Lung (tissue), 11 donors: ENCODE measurements at regions not wholly inside any gene's neighbourhood (a gene's known extent, or its start where the extent isn't known, plus 50 kb on each side); places are given as distances from the start of the nearest gene placed in this dataset.
A peak's percentile ranks its signal among the peaks of the same experiment; 100 is the strongest.

Experiments
- ATAC-seq: fragments of 200-7000 bp; cut with Tn5 transposase; one replicate; pipeline ENCODE4 v1.9.1; 2020; ENCODE audit warnings: moderate number of reproducible peaks; ENCODE audit not compliant: insufficient read depth, low FRiP score
- DNase-seq, 3 donors: peaks; one replicate each; pipeline ENCODE4 v3.0.0-alpha.2; 2013 to 2017
- H3K27ac ChIP-seq, 2 donors: one replicate each; pipeline ENCODE4 v1.5.1; 2013; ENCODE audit warnings: mild to moderate bottlenecking in 2 of 2, moderate library complexity in 2 of 2, control low read depth in 1 of 2, inconsistent platforms in 1 of 2, low read depth in 1 of 2, low read length in 1 of 2
- H3K27me3 ChIP-seq, 3 donors: one replicate each; pipeline ENCODE4 v1.5.1; 2013; ENCODE audit warnings: low read length in 2 of 3; ENCODE audit not compliant: control insufficient read depth in 3 of 3, insufficient read depth in 3 of 3
- H3K36me3 ChIP-seq, 4 donors: one replicate each; pipeline ENCODE4 v1.5.1; 2013; ENCODE audit warnings: low read length in 4 of 4, mild to moderate bottlenecking in 1 of 4, moderate library complexity in 1 of 4; ENCODE audit not compliant: control insufficient read depth in 4 of 4, insufficient read depth in 4 of 4
- H3K4me1 ChIP-seq, 5 donors: one replicate each; pipeline ENCODE4 v1.5.1; 2013; ENCODE audit warnings: low read length in 5 of 5, mild to moderate bottlenecking in 2 of 5, moderate library complexity in 1 of 5; ENCODE audit not compliant: control insufficient read depth in 5 of 5, insufficient read depth in 5 of 5
- H3K4me3 ChIP-seq: one replicate; pipeline ENCODE4 v1.5.1; 2013; ENCODE audit warnings: mild to moderate bottlenecking, control low read depth, moderate library complexity
- H3K9ac ChIP-seq, 2 donors: one replicate each; pipeline ENCODE4 v1.5.1; 2013; ENCODE audit warnings: low read length in 2 of 2, control low read depth in 1 of 2; ENCODE audit not compliant: insufficient read depth in 1 of 2
- H3K9me3 ChIP-seq, 4 donors: one replicate each; pipeline ENCODE4 v1.5.1; 2013; ENCODE audit warnings: low read length in 3 of 4, mild to moderate bottlenecking in 1 of 4, moderate library complexity in 1 of 4; ENCODE audit not compliant: control insufficient read depth in 4 of 4, insufficient read depth in 3 of 4
- CTCF ChIP-seq: IDR thresholded peaks from 2 replicates; pipeline ENCODE4 v1.5.1; 2012; ENCODE audit warnings: mild to moderate bottlenecking; ENCODE audit errors: control extremely low read depth, extremely low read depth
- WGBS, 2 donors: extraction: QIAGEN DNeasy Blood & Tissue Kit; methylation state at CpG; one replicate each; pipeline ENCODE4 v1.1.7; 2013; 5-methylcytosine and 5-hydroxymethylcytosine counted together
- donor health status: control.
- donor health status: control.
- donor health status: Bipolar disorder and iron deficiency.
- donor health status: healthy.
- donor health status: DM: yes; HTN: yes; CAD: no.

GRCh38 chr3:59380146-59380545 is 330.3 kb upstream of the CFAP20DC start:
- no peak overlapping the region for H3K4me3 ChIP-seq
- H3K36me3 ChIP-seq: no peaks in the 10 kb centered on the region
- no peak for ATAC-seq
- DNase-seq: no peak
- H3K27ac ChIP-seq: no peak overlapping the region
- H3K4me1 ChIP-seq: no peaks in the 10 kb centered on the region
- TF ChIP-seq CTCF: no peak
- no peaks in the 10 kb centered on the region for H3K9me3 ChIP-seq
- H3K27me3 ChIP-seq: no peaks in the 10 kb centered on the region
- no peak overlapping the region for H3K9ac ChIP-seq

GRCh38 chr3:59374818-59375211 is 325.0 kb upstream of the CFAP20DC start:
- TF ChIP-seq CTCF: no peak
- Histone ChIP-seq H3K9ac (no peak overlapping the region), H3K27ac (no peak overlapping the region), H3K4me1 (peaks cover 0 to 7% (median 0%) of the 10 kb centered on the region in 5 donors), H3K27me3 (no peaks in the 10 kb centered on the region), H3K4me3 (no peak overlapping the region), H3K36me3 (no peaks in the 10 kb centered on the region), H3K9me3 (peaks cover 0 to 2% (median 0%) of the 10 kb centered on the region in 4 donors)
- ATAC-seq (no peak), DNase-seq (peak in 1 of 3 donors; percentile 11)
- 73 to 78% methylated on average over 3 of the region's 3 CpGs for WGBS, 2 donors

- no peak for TF ChIP-seq CTCF
- no peak for DNase-seq
- peaks cover 0 to 7% (median 0%) of the 10 kb centered on the region in 5 donors for H3K4me1 ChIP-seq
- 93 to 95% methylated on average over 6 of the region's 6 CpGs for WGBS, 2 donors
- peaks cover 0 to 2% (median 0%) of the 10 kb centered on the region in 4 donors for H3K9me3 ChIP-seq
- no peak overlapping the region for H3K27ac ChIP-seq
- ATAC-seq: no peak
- H3K27me3 ChIP-seq: no peaks in the 10 kb centered on the region
- no peak overlapping the region for H3K4me3 ChIP-seq
- no peaks in the 10 kb centered on the region for H3K36me3 ChIP-seq
- no peak overlapping the region for H3K9ac ChIP-seq
These were observed 324.4 kb upstream of the CFAP20DC start for GRCh38 chr3:59374091-59374817.

GRCh38 chr3:59372346-59372745 is 322.5 kb upstream of the CFAP20DC start:
- Histone ChIP-seq H3K4me1 (peaks cover 0 to 11% (median 0%) of the 10 kb centered on the region in 5 donors), H3K27me3 (no peaks in the 10 kb centered on the region), H3K27ac (no peak overlapping the region), H3K4me3 (no peak overlapping the region), H3K9ac (no peak overlapping the region), H3K36me3 (no peaks in the 10 kb centered on the region), H3K9me3 (peaks cover 0 to 2% (median 0%) of the 10 kb centered on the region in 4 donors)
- DNase-seq: no peak
- no peak for TF ChIP-seq CTCF
- 53 to 60% methylated on average over 3 of the region's 3 CpGs for WGBS, 2 donors
- ATAC-seq: no peak
